ENCODE measurements at regions not wholly inside any gene's neighbourhood (a gene's known extent, or its start where the extent isn't known, plus 50 kb on each side); places are given as distances from the start of the nearest gene placed in this dataset.
"Not testable (repeated sequence)": the region's sequence is repeated elsewhere in the genome, so short reads cannot be mapped to it uniquely, and the experiment has no call there.

DNA sequence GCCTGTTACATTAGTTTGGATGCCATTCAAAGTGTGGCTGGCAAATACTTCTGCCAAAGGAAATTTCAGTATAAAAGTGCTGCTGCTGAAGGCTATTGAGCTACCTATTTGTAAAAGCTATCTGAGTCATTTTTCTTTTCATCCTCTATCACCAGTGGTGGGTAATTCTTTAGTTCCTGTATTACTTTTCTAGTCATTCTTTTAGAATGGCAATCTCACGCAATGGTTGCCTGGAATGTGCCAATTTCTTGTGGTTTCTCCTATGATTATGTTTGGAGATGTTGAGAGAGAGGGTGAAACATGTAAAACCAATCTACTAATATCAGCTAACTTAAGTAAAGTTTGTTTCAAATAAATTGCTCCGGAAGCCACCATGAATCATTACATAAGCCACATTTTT lies 685.0 kb downstream of the RAPGEF2 start:
- H3K4me1 ChIP-seq = no peaks in the 10 kb centered on the region
- TF ChIP-seq PHF8 (IDR thresholded peaks at IDR 0.05; ENCODE audit: borderline replicate concordance, low read depth) (no peak), NR3C1 (IDR thresholded peaks at IDR 0.05) (no peak), MAFK (IDR thresholded peaks at IDR 0.05; ENCODE audit: partially characterized antibody) (no peak), FOSL2 (IDR thresholded peaks at IDR 0.05) (no peak), FOSL2 (CRISPR knock-in tag; IDR thresholded peaks at IDR 0.05) (no peak), RNF2 (IDR thresholded peaks at IDR 0.05; ENCODE audit: borderline replicate concordance, low read depth) (no peak)
- TF ChIP-seq, protein P1, sequence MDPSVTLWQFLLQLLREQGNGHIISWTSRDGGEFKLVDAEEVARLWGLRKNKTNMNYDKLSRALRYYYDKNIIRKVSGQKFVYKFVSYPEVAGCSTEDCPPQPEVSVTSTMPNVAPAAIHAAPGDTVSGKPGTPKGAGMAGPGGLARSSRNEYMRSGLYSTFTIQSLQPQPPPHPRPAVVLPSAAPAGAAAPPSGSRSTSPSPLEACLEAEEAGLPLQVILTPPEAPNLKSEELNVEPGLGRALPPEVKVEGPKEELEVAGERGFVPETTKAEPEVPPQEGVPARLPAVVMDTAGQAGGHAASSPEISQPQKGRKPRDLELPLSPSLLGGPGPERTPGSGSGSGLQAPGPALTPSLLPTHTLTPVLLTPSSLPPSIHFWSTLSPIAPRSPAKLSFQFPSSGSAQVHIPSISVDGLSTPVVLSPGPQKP (IDR thresholded peaks at IDR 0.05; ENCODE audit: low read depth, low read length) = no peak
- H3K9me3 ChIP-seq = no peaks in the 10 kb centered on the region
- WGBS (ENCODE audit: missing lambda C conversion rate) = 20% methylated on average over 2 of the region's 2 CpGs
- ATAC-seq (no peak), FAIRE-seq (no peak), DNase-seq (ENCODE audit: low read depth in 1 of 2, low spot score in 1 of 2) (no peak)
- ChIA-PET CTCF (interaction anchor here (1.2 kb wide), 1 partner anchor 24 kb away, joined by 3 read pairs; no protein-coding TSS in a partner anchor), POLR2A (no interaction called here)
- H3K4me3 ChIP-seq = no peak overlapping the region
- H3K27ac ChIP-seq = no peak overlapping the region
- no peak overlapping the region for H3K4me2 ChIP-seq

DNA sequence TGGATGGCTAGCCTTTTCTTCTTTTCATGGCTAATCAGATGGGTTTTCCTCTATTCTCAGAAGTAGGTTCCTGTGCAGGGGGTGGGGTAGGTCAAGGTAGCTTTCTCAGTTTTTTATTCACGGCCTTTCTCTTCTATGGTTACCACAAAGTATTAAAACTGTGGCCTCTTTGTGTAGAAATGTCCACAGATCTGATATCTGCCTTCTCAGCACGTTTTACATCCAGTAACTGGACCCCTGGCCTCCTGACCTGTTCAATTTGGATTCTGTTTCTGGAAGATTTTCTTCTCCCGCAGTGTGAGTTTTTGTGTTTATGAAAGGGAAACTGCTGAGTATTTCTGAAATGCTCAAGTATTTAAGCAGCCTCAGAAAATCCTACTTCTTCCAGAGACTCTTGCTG lies 688.5 kb downstream of the RAPGEF2 start:
- DNase-seq (ENCODE audit: low read depth in 1 of 2, low spot score in 1 of 2) (no peak), FAIRE-seq (no peak), ATAC-seq (no peak)
- Histone ChIP-seq H3K4me2 (no peak overlapping the region), H3K4me3 (no peak overlapping the region), H3K4me1 (no peaks in the 10 kb centered on the region), H3K9me3 (no peaks in the 10 kb centered on the region), H3K27ac (no peak overlapping the region)
- WGBS (ENCODE audit: missing lambda C conversion rate) = 32% methylated on average over 3 of the region's 3 CpGs
- ChIA-PET POLR2A (no interaction called here), CTCF (no interaction called here)
- TF ChIP-seq KDM1A (IDR thresholded peaks at IDR 0.05; ENCODE audit: low read depth) (no peak), CHD2 (IDR thresholded peaks at IDR 0.05; ENCODE audit: low read length, partially characterized antibody) (no peak), RFX5 (IDR thresholded peaks at IDR 0.05) (no peak), MAFK (IDR thresholded peaks at IDR 0.05; ENCODE audit: partially characterized antibody) (peak; percentile 37)

DNA sequence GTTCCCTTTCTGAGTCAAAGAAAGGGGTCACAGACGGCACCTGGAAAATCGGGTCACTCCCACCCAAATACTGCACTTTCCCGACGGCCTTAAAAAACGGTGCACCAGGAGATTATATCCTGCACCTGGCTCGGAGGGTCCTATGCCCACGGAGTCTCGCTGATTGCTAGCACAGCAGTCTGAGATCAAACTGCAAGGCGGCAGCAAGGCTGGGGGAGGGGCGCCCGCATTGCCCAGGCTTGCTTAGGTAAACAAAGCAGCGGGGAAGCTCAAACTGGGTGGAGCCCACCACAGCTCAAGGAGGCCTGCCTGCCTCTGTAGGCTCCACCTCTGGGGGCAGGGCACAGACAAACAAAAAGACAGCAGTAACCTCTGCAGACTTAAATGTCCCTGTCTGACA lies 701.7 kb downstream of the RAPGEF2 start:
- POLR2A ChIA-PET; H3K27ac ChIP-seq; H3K9me3 ChIP-seq; H3K4me1 ChIP-seq; H3K4me2 ChIP-seq; DNase-seq (ENCODE audit: low read depth in 1 of 2, low spot score in 1 of 2); FAIRE-seq; ATAC-seq; CTCF ChIA-PET: not testable (repeated sequence)
- WGBS (ENCODE audit: missing lambda C conversion rate) = 20% methylated on average over 2 of the region's 12 CpGs
- peak overlapping the region; percentile 29; the same call in 2 of the 3 replicates for H3K4me3 ChIP-seq

DNA sequence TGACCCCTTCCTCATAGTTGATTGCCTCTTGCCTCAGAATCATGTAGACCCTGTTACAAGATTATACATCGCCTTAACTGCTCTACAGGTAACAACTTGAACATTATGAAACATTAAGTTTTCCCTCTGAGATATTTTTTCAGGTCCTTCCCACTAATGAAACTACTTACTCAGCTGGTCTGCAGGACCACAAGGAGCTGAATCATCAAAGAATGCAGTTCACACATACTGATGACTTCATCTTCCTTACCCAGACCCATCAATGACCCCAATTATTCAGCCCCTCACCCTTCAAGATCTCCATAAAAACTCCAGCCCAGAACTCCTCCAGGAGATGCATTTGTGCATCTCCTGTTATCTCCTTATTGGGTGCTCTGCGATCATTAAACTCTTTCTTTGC lies 720.9 kb downstream of the RAPGEF2 start:
- H3K4me1 ChIP-seq = no peaks in the 10 kb centered on the region
- no peak for TF ChIP-seq CBX2 (IDR thresholded peaks at IDR 0.05; ENCODE audit: borderline replicate concordance, low read depth)
- TF ChIP-seq HEYL (CRISPR knock-in tag; IDR thresholded peaks at IDR 0.05) = no peak
- TF ChIP-seq, protein P2, sequence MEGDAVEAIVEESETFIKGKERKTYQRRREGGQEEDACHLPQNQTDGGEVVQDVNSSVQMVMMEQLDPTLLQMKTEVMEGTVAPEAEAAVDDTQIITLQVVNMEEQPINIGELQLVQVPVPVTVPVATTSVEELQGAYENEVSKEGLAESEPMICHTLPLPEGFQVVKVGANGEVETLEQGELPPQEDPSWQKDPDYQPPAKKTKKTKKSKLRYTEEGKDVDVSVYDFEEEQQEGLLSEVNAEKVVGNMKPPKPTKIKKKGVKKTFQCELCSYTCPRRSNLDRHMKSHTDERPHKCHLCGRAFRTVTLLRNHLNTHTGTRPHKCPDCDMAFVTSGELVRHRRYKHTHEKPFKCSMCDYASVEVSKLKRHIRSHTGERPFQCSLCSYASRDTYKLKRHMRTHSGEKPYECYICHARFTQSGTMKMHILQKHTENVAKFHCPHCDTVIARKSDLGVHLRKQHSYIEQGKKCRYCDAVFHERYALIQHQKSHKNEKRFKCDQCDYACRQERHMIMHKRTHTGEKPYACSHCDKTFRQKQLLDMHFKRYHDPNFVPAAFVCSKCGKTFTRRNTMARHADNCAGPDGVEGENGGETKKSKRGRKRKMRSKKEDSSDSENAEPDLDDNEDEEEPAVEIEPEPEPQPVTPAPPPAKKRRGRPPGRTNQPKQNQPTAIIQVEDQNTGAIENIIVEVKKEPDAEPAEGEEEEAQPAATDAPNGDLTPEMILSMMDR (IDR thresholded peaks at IDR 0.05) = no peak
- TF ChIP-seq SREBF2 (IDR thresholded peaks at IDR 0.05) = no peak
- TF ChIP-seq CEBPB (IDR thresholded peaks at IDR 0.05) = no peak
- TF ChIP-seq, protein P3, sequence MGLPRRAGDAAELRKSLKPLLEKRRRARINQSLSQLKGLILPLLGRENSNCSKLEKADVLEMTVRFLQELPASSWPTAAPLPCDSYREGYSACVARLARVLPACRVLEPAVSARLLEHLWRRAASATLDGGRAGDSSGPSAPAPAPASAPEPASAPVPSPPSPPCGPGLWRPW (IDR thresholded peaks at IDR 0.05) = no peak
- TF ChIP-seq MYC (IDR thresholded peaks at IDR 0.05; ENCODE audit: borderline replicate concordance, low read length) = no peak
- TF ChIP-seq, protein P4, sequence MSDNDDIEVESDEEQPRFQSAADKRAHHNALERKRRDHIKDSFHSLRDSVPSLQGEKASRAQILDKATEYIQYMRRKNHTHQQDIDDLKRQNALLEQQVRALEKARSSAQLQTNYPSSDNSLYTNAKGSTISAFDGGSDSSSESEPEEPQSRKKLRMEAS (IDR thresholded peaks at IDR 0.05) = no peak
- no peak for TF ChIP-seq EP300 (IDR thresholded peaks at IDR 0.05)
- no peak for TF ChIP-seq CBX8 (IDR thresholded peaks at IDR 0.05)
- no peak for TF ChIP-seq RARB (CRISPR knock-in tag; IDR thresholded peaks at IDR 0.05)
- TF ChIP-seq TP53 (CRISPR knock-in tag; IDR thresholded peaks at IDR 0.05) = no peak
- no peak for TF ChIP-seq PHF8 (IDR thresholded peaks at IDR 0.05; ENCODE audit: borderline replicate concordance, low read depth)
- no peak for TF ChIP-seq RFX5 (IDR thresholded peaks at IDR 0.05)
- TF ChIP-seq RCOR1 (IDR thresholded peaks at IDR 0.05; ENCODE audit: low read depth, low read length) = no peak
- TF ChIP-seq ZSCAN20 (CRISPR knock-in tag; IDR thresholded peaks at IDR 0.05) = no peak
- no peak overlapping the region for H3K4me2 ChIP-seq
- WGBS (ENCODE audit: missing lambda C conversion rate) = 3% methylated on average over 2 of the region's 2 CpGs
- DNase-seq (ENCODE audit: low read depth in 1 of 2, low spot score in 1 of 2) = no peak
- ChIA-PET CTCF (no interaction called here), POLR2A (no interaction called here)
- no peak for ATAC-seq
- no peak overlapping the region for H3K27ac ChIP-seq
- H3K4me3 ChIP-seq = no peak overlapping the region
- FAIRE-seq = no peak
- H3K9me3 ChIP-seq = no peaks in the 10 kb centered on the region
